Astrocyte of the cerebellum (primary cell): ENCODE measurements at regions not wholly inside any gene's neighbourhood (a gene's known extent, or its start where the extent isn't known, plus 50 kb on each side); places are given as distances from the start of the nearest gene placed in this dataset.

Source experiments
- DNase-seq: peaks from one replicate; pipeline ENCODE4 v3.0.0-alpha.2; 2011; ENCODE audit warnings: low read depth
- H3K4me3 ChIP-seq: 2 replicates; pipeline ENCODE4 v1.5.1; 2011; ENCODE audit warnings: mild to moderate bottlenecking, low read depth, low read length, moderate library complexity
- in situ Hi-C: cut with HindIII; loops from 2 replicates; pipeline ENCODE4 v1.10.0; 2017; ENCODE audit warnings: low sequenced_read_pairs
- TF ChIP-seq, protein P1 (sequence below): IDR thresholded peaks from 2 replicates; pipeline ENCODE4 v1.5.1; 2012; ENCODE audit warnings: low read length, low read depth, moderate library complexity, mild to moderate bottlenecking; ENCODE audit errors: missing control alignments

DNA sequence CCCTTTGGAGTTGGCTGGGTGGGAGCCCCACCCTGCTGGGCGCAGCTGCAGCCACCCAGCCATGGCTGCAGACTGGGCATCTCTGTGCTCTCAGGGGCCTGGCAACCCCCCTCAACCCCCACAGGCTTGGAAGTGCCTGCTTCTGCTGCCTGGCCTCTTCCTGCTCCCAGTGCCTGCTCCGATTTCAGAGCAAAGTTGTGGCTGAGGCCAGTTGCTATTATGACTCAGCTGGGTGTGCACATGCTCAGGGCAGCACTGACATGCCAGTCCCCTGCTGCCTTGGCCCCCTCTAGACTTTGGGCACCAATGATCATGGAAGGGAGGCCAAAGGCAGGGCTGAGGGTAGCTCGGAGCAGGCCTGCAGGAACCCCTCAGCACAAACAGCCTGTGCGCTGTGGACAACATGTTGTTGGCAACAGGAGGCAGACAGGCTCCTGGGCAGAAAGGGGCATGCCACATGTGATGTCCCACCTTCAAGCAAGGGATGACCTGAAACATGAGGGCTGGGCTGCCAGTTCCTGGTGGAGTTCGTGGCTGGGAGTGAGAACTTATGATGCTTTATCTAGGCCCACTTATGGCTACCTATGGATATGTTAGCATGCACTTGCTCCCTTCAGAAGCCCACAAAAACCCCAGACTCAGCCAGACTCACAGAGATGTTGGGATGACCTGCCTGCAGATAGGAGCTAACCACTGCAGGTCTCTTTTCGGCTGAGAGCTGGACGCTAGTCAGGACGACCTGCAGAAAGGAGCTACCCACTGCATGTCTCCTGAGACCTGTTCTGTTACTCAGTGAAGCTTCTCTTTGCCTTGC is 96.4 kb upstream of the AMOTL1 start:
- DNase-seq = no peak
- H3K4me3 ChIP-seq = no peak overlapping the region
- TF ChIP-seq, protein P1, sequence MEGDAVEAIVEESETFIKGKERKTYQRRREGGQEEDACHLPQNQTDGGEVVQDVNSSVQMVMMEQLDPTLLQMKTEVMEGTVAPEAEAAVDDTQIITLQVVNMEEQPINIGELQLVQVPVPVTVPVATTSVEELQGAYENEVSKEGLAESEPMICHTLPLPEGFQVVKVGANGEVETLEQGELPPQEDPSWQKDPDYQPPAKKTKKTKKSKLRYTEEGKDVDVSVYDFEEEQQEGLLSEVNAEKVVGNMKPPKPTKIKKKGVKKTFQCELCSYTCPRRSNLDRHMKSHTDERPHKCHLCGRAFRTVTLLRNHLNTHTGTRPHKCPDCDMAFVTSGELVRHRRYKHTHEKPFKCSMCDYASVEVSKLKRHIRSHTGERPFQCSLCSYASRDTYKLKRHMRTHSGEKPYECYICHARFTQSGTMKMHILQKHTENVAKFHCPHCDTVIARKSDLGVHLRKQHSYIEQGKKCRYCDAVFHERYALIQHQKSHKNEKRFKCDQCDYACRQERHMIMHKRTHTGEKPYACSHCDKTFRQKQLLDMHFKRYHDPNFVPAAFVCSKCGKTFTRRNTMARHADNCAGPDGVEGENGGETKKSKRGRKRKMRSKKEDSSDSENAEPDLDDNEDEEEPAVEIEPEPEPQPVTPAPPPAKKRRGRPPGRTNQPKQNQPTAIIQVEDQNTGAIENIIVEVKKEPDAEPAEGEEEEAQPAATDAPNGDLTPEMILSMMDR = no peak
- in situ Hi-C loops = loop anchor here (5.0 kb wide), 1 partner anchor 56 kb away; no protein-coding TSS in a partner anchor

DNA sequence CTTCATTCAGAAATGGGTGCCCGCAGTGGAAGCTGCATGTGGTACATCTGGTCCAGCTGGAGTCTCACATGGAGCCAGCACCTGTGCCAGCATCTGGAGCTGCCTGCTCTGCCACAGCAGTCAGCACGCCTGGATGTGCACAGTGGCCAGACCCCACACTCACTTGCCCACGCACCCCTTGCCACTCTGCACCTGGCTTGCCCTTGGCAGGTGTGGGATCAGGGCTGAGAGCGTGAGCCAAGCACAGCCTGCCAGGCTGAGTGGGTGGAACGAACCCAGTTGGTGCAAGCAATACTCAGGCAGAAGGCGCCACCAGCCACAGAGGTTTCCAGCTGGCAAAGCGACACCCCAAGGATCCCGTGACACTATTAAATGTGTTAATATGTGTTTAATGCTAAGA is 95.5 kb upstream of the AMOTL1 start:
- no peak overlapping the region for H3K4me3 ChIP-seq
- in situ Hi-C loops = loop anchor here (5.0 kb wide), 1 partner anchor 55 kb away; no protein-coding TSS in a partner anchor
- TF ChIP-seq, protein P1 = no peak
- DNase-seq = no peak

DNA sequence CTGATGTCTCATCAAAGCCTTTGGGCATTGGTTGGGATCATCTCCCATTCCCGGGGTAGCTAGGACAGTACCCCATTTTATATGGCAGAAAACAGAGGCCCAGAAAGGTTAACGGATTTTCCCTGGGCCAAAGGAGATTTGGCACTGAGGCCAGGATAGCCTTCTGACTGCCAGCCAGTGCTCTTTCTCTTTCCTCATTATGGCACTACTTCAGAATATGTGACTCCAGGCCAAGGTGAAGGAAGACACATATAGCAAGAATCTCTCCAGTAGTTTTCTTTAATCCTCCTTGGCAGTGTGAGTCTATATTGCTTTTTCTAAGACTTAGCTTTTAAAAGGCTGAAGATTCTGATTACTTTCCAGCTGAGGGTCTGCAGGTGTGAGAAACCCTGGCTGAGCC is 94.8 kb upstream of the AMOTL1 start:
- no peak overlapping the region for H3K4me3 ChIP-seq
- TF ChIP-seq, protein P1 = no peak
- in situ Hi-C loops = loop anchor here (5.0 kb wide), 1 partner anchor 54 kb away; no protein-coding TSS in a partner anchor
- DNase-seq = no peak

DNA sequence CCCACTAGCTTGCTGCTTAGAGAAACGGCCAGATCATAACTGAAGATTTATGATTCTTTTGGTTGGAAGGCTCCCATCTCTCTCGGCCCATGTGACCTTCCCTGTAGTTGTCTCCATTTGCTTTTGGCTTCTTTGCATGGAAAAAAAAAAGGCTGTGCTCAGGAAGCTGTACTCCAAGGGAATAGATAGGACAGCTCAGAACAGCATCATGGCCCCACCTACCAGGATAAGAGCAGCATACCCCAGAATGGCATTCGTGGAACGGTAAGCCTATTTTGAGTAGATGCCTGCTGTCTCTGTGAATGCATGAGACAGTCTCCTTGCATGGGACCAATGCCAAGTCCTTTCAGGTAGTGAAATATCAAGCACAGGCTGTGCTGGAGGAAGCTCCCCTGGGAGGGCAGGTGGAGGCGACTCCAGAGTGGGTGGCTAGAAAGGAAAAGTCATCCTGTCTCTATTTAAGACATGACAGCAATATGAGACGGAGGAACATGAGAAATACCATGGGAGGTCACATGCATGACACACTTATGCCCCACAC is 94.1 kb upstream of the AMOTL1 start:
- DNase-seq = no peak
- H3K4me3 ChIP-seq = no peak overlapping the region
- in situ Hi-C loops = loop anchor here (5.0 kb wide), 1 partner anchor 53 kb away; no protein-coding TSS in a partner anchor
- TF ChIP-seq, protein P1 = no peak

DNA sequence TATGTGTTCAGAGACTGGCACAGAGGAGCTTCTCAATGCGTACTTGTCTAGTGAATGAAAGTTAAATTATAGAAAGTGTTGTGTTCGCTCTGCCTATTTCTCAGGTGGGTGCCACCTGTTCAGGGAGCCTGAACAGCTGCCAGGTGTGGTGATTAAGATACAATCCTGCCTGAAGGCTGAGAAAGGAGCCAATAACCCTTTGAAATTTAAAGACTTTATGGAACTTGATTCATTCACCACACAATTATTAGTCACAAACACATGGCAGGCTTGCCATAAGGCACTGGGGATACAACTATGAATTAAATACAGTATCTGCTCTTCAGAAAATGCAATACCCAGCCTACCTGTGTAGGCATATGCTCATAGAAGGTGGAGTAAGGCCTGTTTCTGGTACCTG is 92.9 kb upstream of the AMOTL1 start:
- in situ Hi-C loops = no loop called here
- no peak for DNase-seq
- TF ChIP-seq, protein P1 = no peak
- H3K4me3 ChIP-seq = no peak overlapping the region

DNA sequence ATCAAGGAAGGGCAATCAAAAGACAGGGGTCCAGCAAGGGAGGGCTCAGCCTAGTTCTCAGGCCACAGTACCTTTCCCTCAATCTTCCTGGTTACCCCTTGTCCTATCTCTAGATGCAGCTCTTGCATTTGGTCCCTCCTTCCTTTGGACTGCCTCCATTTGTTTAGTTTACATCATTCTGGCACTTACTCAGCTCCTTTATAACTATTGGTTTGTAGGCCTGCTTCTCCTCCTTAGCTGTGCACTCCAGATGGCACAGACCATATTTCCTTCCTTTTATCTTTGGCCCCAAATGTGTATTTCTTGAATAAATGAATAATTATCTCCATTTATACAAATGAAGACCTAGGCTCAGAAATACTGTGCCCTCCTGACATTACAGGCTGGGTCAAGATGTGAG is 92.3 kb upstream of the AMOTL1 start:
- DNase-seq = no peak
- in situ Hi-C loops = no loop called here
- TF ChIP-seq, protein P1 = no peak
- no peak overlapping the region for H3K4me3 ChIP-seq
